Upper lobe of right lung (tissue), 1 donor: ENCODE measurements at regions not wholly inside any gene's neighbourhood (a gene's known extent, or its start where the extent isn't known, plus 50 kb on each side); places are given as distances from the start of the nearest gene placed in this dataset.

Experiments
- ATAC-seq: fragments of 200-7000 bp; cut with Tn5 transposase; one replicate; pipeline ENCODE4 v1.9.1; 2020; ENCODE audit warnings: mild to moderate bottlenecking, moderate library complexity
- DNase-seq: peaks from one replicate; pipeline ENCODE4 v3.0.0-alpha.2; 2020
- H3K27ac ChIP-seq: fragments of 200-600 bp; one replicate; pipeline ENCODE4 v1.8.0; 2022
- H3K27me3 ChIP-seq: fragments of 200-600 bp; one replicate; pipeline ENCODE4 v1.8.0; 2022; ENCODE audit warnings: mild to moderate bottlenecking
- H3K36me3 ChIP-seq: fragments of 200-600 bp; one replicate; pipeline ENCODE4 v1.8.0; 2022
- H3K4me1 ChIP-seq: fragments of 200-600 bp; one replicate; pipeline ENCODE4 v1.8.0; 2022
- H3K4me3 ChIP-seq: fragments of 200-600 bp; one replicate; pipeline ENCODE4 v1.8.0; 2022; ENCODE audit warnings: mild to moderate bottlenecking
- H3K9me3 ChIP-seq: fragments of 200-600 bp; one replicate; pipeline ENCODE4 v1.8.0; 2022
- CTCF ChIP-seq: fragments of 200-600 bp; IDR thresholded peaks from one replicate; pipeline ENCODE4 v1.8.0; 2022; ENCODE audit warnings: antibody characterized with exemption
- intact Hi-C: fragments of 100-400 bp; cut with DNase I; formaldehyde crosslinking; loops from one replicate; pipeline ENCODE4 v1.11.0; 2022
- donor health status: DM: no; HTN: yes; CAD: no; lungs with severe emphysema.

GRCh38 chr15:61641645-61642044 is 412.5 kb upstream of the RORA start:
- Histone ChIP-seq H3K36me3 (no peaks in the 10 kb centered on the region), H3K4me1 (no peaks in the 10 kb centered on the region), H3K4me3 (no peak overlapping the region), H3K9me3 (no peaks in the 10 kb centered on the region), H3K27me3 (no peaks in the 10 kb centered on the region), H3K27ac (no peak overlapping the region)
- intact Hi-C loops = no loop called here
- TF ChIP-seq CTCF = no peak
- DNase-seq (no peak), ATAC-seq (no peak)

DNA sequence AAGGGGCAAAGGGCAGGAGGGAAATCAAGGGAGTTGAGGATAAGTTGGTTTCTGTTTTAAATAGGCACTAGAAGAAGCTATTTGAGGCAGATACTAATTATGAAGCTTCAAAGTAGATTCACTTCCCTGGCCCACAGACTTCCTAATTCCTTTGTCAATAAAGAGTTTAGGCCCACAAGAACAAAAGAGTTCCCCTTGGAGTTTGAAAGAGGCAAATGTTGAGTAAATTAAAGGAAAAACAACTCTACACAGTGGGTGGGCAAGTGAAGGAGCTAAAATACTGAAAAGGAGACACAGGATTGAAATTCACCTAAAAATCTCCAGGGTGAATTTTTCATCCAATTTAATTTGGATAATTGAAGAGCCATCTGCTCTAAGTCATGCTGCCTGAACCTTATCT is 411.7 kb upstream of the RORA start:
- Histone ChIP-seq H3K9me3 (no peaks in the 10 kb centered on the region), H3K4me3 (no peak overlapping the region), H3K4me1 (no peaks in the 10 kb centered on the region), H3K27ac (no peak overlapping the region), H3K27me3 (no peaks in the 10 kb centered on the region), H3K36me3 (no peaks in the 10 kb centered on the region)
- intact Hi-C loops = no loop called here
- no peak for ATAC-seq
- no peak for TF ChIP-seq CTCF
- DNase-seq = no peak

DNA sequence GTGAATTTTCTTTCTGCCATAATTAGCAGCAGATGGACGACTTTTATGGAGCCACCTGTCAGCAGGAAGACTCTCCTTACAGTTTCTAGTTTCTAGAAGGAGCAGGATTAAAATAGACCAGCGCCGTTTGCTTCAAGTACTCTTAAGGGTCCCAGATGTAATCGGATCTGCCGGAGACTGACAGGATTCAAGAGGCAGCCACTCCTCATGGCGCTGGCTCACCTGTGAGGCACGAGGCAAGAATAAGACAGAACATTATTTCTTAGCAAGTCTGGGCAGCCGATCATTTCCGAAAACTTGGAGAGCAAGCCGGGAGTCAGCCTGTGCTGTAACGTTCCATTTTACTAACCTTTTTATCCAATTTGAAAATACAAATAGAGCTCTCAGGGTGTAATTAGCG is 410.4 kb upstream of the RORA start:
- ATAC-seq (peak; percentile 66), DNase-seq (no peak)
- H3K27me3 ChIP-seq = no peaks in the 10 kb centered on the region
- intact Hi-C loops = no loop called here
- H3K36me3 ChIP-seq = no peaks in the 10 kb centered on the region
- no peak for TF ChIP-seq CTCF
- H3K4me3 ChIP-seq = no peak overlapping the region
- no peak overlapping the region for H3K27ac ChIP-seq
- no peaks in the 10 kb centered on the region for H3K9me3 ChIP-seq
- no peaks in the 10 kb centered on the region for H3K4me1 ChIP-seq

- no peaks in the 10 kb centered on the region for H3K36me3 ChIP-seq
- no peak for TF ChIP-seq CTCF
- DNase-seq = no peak
- intact Hi-C loops = no loop called here
- no peaks in the 10 kb centered on the region for H3K27me3 ChIP-seq
- H3K27ac ChIP-seq = no peak overlapping the region
- ATAC-seq = peak; percentile 52
- no peaks in the 10 kb centered on the region for H3K9me3 ChIP-seq
- no peaks in the 10 kb centered on the region for H3K4me1 ChIP-seq
- H3K4me3 ChIP-seq = no peak overlapping the region
These were observed 405.7 kb upstream of the RORA start for GRCh38 chr15:61634837-61635236.

DNA sequence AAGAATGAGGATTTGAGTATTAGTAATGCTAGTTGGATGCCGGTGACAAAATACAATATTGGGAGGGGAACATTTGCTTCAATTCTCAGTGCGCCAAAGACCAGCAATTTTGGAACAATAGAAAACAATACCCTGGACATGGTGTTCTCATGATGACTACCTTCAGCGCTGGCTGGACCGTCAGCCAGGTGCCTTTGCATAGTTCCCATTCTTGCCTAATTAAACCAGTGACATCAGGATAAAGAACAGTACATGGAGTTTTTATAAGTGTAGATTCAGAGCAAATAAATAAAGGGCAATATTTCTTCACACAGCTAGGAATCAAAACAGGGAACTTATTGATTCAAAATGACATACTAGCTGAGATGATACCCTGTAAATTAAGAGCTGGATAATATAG is 404.8 kb upstream of the RORA start:
- H3K27ac ChIP-seq = no peak overlapping the region
- no peaks in the 10 kb centered on the region for H3K36me3 ChIP-seq
- H3K4me1 ChIP-seq = no peaks in the 10 kb centered on the region
- no peaks in the 10 kb centered on the region for H3K9me3 ChIP-seq
- ATAC-seq (no peak), DNase-seq (no peak)
- no peak for TF ChIP-seq CTCF
- intact Hi-C loops = no loop called here
- H3K27me3 ChIP-seq = no peaks in the 10 kb centered on the region
- no peak overlapping the region for H3K4me3 ChIP-seq

GRCh38 chr15:61629269-61629668 is 400.2 kb upstream of the RORA start:
- DNase-seq (no peak), ATAC-seq (no peak)
- Histone ChIP-seq H3K36me3 (no peaks in the 10 kb centered on the region), H3K4me3 (no peak overlapping the region), H3K27ac (no peak overlapping the region), H3K9me3 (no peaks in the 10 kb centered on the region), H3K27me3 (no peaks in the 10 kb centered on the region), H3K4me1 (no peaks in the 10 kb centered on the region)
- intact Hi-C loops = no loop called here
- no peak for TF ChIP-seq CTCF
